Activated naive CD8-positive, alpha-beta T cell treated with anti-CD3 and anti-CD28 coated beads, Interleukin-2, amount 50 U/mL, for 16 hours (primary cell): ENCODE measurements at regions not wholly inside any gene's neighbourhood (a gene's known extent, or its start where the extent isn't known, plus 50 kb on each side); places are given as distances from the start of the nearest gene placed in this dataset.
"Not testable (repeated sequence)": the region's sequence is repeated elsewhere in the genome, so short reads cannot be mapped to it uniquely, and the experiment has no call there.

ENCODE experiments used
- DNase-seq: peaks from one replicate; pipeline ENCODE4 v3.0.0-alpha.2; 2020; ENCODE audit warnings: low read depth, low spot score

GRCh38 chr17:20842012-20842411 lies 200.8 kb downstream of the USP22 start:
- not testable (repeated sequence) for DNase-seq

GRCh38 chr17:20843261-20843660 lies 199.6 kb downstream of the USP22 start:
- DNase-seq: not testable (repeated sequence)

DNA sequence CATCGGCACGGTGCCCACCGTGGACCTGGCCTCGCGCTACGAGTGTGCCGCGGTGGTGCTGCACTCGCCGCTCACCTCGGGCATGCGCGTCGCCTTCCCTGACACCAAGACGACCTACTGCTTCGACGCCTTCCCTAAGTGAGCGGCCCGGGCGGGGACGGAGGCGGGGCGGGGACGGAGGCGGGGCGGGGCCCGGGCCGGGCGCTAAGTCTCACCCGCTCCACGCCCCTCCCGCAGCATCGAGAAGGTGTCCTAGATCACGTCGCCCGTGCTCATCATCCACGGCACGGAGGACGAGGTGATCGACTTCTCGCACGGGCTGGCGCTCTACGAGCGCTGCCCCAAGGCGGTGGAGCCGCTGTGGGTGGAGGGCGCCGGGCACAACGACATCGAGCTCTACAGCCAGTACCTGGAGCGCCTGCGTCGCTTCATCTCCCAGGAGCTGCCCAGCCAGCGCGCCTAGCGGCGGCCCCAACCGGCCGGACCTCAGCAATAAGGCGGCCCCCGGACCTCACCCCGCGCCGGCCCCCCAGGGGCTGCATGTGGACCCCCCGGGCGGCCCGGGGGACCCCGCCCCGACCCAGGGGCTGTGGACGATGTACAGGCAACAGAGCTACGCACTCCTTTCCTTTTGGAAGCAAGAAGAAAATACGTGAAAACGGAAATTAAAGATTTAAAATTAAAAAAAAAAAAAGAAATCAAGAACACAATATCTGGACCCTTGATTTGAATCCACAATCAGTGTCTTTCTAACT lies 198.8 kb downstream of the USP22 start:
- not testable (repeated sequence) for DNase-seq

GRCh38 chr17:20848869-20849443 lies 193.9 kb downstream of the USP22 start:
- not testable (repeated sequence) for DNase-seq

GRCh38 chr17:20851591-20852238 lies 191.1 kb downstream of the USP22 start:
- not testable (repeated sequence) for DNase-seq

- no peak for DNase-seq
Observed at GRCh38 chr17:20852239-20852989, 190.4 kb downstream of the USP22 start.

GRCh38 chr17:20852990-20853370 lies 189.8 kb downstream of the USP22 start:
- no peak for DNase-seq

DNA sequence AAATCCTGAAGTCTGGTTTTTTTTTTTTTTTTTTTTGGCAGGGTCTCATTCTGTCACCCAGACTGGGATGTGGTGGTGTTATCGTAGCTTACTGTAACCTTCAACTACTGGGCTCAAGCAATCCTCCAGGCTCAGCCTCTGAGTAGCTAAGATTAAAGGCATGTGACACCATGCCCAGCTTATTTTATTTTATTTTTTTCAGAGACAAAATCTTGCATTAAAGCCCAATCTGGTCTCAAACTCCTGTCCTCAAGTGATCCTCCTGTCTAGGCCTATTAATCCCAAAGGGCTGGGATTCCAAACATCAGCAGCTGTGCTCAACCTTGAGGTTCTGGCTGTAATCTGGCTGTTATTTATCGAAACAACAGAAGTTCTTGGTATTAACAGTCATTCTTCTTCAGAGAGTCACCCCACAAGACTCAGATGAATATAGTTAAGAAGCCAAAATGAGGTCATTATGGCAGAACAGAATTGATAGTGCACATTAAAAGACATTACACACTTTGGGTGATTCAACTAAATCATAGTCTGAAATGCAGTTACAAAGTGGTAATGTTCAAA lies 186.8 kb downstream of the USP22 start:
- DNase-seq: not testable (repeated sequence)

GRCh38 chr17:20866444-20867209 lies 176.2 kb downstream of the USP22 start:
- not testable (repeated sequence) for DNase-seq

DNA sequence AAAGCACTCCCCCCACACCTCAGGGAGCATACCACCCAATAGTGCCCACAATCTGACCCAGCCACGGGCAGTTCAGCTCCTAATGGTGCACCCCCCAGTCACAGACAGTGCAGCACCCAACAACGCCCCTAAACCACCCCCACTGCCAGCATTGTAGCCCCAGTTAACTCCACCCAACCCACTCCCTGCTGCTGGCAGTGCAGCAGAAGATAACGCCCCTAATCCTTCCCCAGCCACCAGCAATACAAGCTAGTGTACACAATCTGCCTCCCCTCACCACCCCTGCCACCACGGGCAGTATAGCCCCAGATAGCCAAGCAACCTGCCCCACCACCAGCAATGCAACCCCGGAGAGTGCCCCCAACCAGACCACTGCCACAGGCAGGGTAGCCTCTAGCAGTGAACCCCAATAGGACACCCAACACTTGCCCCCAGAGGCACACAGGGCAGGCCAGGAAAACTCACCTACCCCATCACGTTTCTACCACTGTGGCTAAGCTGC lies 175.3 kb downstream of the USP22 start:
- not testable (repeated sequence) for DNase-seq

- not testable (repeated sequence) for DNase-seq
Observed at GRCh38 chr17:20867938-20868661, 174.7 kb downstream of the USP22 start.

DNA sequence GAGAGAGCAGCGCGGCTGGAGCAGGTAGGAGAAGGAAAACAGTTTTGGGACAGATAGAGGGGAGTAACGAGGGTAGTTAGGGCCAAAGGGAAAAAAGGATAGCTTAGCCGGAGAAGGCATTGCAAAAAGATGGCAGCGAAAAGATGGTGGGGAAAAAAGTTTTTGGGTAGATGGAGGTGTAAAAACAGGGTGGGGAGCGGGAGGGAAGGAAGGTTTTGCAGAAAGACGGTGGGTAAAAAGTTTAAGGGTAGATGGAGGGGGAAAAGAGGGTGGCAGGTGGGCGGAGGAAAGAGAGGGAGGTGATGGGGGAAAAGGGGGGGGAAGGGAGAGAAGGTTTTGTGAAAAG lies 174.2 kb downstream of the USP22 start:
- not testable (repeated sequence) for DNase-seq

- DNase-seq: not testable (repeated sequence)
Observed at GRCh38 chr17:20873173-20873572, 169.6 kb downstream of the USP22 start.

GRCh38 chr17:20873688-20874328 lies 169.0 kb downstream of the USP22 start:
- not testable (repeated sequence) for DNase-seq

DNA sequence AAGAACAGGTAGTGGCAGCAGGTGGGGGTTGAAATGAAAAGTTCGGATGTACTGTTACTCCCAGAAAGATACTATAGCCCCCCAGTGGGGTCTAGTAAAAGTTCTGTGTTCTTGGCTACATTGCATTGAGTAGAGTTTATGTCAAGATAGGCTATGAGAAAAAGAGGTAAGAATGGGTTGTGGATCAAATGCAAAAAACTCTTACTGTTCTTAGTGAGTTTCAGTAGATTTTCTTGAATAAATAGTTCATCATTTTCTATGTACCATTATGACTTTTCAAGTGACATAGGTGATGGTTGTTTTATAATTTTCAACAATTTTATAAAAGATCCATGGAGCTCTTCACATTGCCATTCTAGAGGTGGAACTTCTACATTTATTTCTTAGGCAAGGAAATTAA lies 165.4 kb downstream of the USP22 start:
- DNase-seq: not testable (repeated sequence)

GRCh38 chr17:20890338-20890737 lies 152.5 kb downstream of the USP22 start:
- DNase-seq: no peak

DNA sequence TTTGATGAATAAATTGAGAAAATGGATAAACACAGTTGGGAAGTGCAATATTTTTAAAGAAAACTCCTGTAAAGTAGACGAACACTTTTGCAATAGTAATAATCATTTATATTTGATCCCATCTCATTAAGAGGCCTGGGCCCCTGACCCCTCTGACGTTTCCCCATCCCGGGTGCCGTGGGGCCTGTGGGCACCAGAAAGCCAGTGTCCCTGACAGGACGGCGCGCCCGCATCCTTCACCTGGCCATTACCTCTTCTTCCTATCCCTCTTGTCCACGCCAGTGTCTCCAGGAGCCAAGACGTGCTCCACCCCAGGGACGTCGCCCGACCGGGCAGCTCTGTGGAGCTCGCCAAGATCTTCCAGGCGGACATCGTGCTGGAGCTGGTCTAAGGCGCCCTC lies 147.4 kb downstream of the USP22 start:
- not testable (repeated sequence) for DNase-seq

DNA sequence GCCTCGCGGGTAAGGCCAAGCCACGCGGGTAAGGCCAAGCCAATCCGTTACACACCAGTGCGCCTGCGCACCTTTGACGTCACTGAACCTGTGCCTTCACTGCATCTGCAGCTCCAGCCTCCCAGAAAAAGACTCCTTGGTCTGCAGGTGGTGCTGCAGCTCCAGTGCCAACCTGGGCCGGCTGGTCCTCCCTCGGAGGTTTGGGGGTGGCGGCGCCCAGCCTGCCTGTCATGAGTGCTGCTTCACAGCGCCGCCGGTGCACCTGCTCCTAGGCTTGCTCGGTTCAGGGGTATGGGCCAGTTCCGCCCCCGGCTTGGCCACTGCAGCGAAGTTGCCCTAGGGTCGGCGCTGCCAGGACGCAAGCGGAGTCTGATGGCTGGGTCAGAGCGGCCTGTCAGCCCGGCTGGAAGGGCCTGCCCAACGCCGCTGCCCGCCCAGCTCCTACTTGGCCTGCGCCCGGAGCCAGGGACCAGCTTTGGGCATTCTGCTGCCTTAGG lies 146.6 kb downstream of the USP22 start:
- no peak for DNase-seq

DNA sequence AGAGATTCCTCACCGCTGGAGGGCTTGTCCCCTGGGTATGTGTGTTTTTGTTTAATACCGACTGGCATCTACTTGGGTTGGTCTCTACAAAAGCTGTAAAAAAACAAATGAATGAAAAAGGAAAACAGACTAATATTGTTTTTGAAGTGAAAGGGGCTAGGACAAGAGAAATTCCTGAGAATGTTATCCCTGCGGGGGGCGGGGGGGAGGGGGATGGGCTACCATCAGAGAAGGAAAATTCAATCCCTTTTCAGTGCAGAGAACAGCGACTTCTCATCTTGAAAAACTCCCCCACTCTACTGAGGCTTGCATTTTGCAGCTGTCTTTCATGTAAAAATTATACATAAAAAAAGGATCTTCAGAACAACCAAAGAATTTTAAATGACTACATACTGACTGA lies 144.1 kb downstream of the USP22 start:
- not testable (repeated sequence) for DNase-seq
